Esophagus muscularis mucosa (tissue), 4 donors: ENCODE measurements at regions not wholly inside any gene's neighbourhood (a gene's known extent, or its start where the extent isn't known, plus 50 kb on each side); places are given as distances from the start of the nearest gene placed in this dataset.

ENCODE experiments used
- DNase-seq: peaks from one replicate; pipeline ENCODE4 v3.0.0-alpha.2; 2017; ENCODE audit errors: extremely low spot score
- H3K27ac ChIP-seq, 4 donors: fragments of 200-600 bp; sonication (generic); replicated peaks in 1 of 4; 1 replicate in 3 of 4; 2 replicates in 1 of 4; pipeline ENCODE4 v1.5.1; 2016 to 2019; ENCODE audit warnings: mild to moderate bottlenecking in 1 of 4
- H3K27me3 ChIP-seq, 4 donors: fragments of 200-600 bp; sonication (generic); one replicate each; pipeline versions ENCODE4 v1.5.1 to v1.6.0; 2016 to 2019
- H3K36me3 ChIP-seq, 4 donors: fragments of 200-600 bp; sonication (generic); one replicate each; pipeline ENCODE4 v1.5.1; 2016 to 2019
- H3K4me1 ChIP-seq, 4 donors: fragments of 200-600 bp; sonication (generic); one replicate each; pipeline ENCODE4 v1.5.1; 2016 to 2019
- H3K4me3 ChIP-seq, 4 donors: fragments of 200-600 bp; sonication (generic); 1 replicate in 2 of 4; 2 replicates in 2 of 4; pipeline ENCODE4 v1.5.1; 2016 to 2019; ENCODE audit warnings: mild to moderate bottlenecking in 4 of 4, moderate library complexity in 1 of 4
- H3K9me3 ChIP-seq, 4 donors: fragments of 200-600 bp; sonication (generic); 1 replicate in 3 of 4; 2 replicates in 1 of 4; pipeline ENCODE4 v1.5.1; 2016 to 2019
- EP300 ChIP-seq: sonication (generic); formaldehyde crosslinking; IDR thresholded peaks from one replicate; pipeline ENCODE4 v1.6.1; 2017; ENCODE audit warnings: antibody characterized with exemption
- POLR2A ChIP-seq: fragments of 450-650 bp; IDR thresholded peaks from one replicate; pipeline ENCODE4 v1.6.1; 2017; ENCODE audit warnings: antibody characterized with exemption, moderate library complexity, mild to moderate bottlenecking, low read depth
- POLR2AphosphoS5 ChIP-seq, 2 donors: sonication (generic); formaldehyde crosslinking; IDR thresholded peaks; one replicate each; pipeline ENCODE4 v1.6.1; 2017; ENCODE audit warnings: antibody characterized with exemption in 2 of 2
- WGBS: methylation state at CpG from one replicate; pipeline ENCODE4 v1.1.5; 2018; 5-methylcytosine and 5-hydroxymethylcytosine counted together
- intact Hi-C: fragments of 100-400 bp; cut with DNase I; formaldehyde crosslinking; loops from one replicate; pipeline ENCODE4 v1.15.1; 2023
- TF ChIP-seq, protein P1 (sequence below), 3 experiments: fragments of 200-600 bp in 2 of 3; fragments of 450-650 bp in 1 of 3; sonication (generic) in 2 of 3; IDR thresholded peaks; one replicate each; pipeline ENCODE4 v1.5.1; 2017 to 2019; ENCODE audit warnings: antibody characterized with exemption in 3 of 3, mild to moderate bottlenecking in 2 of 3, moderate library complexity in 1 of 3

DNA sequence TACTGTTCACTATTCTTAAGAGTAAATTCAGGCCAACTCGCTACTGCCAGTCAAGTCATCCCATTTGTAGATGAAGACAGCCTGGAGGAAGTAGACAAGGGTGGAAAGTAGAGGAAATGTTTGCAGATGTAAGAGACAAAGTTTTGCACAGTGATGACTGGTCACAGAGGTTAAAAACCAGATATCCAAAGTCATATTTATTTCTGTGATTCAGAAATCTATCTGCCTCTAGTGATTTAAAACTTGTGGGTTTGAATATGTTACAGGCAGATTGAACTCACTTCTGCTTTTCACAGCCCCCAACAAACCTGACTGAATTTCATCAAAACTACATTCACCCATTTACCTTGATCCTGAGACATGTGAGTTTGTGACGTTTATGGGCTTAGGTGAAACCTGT lies 484.7 kb upstream of the C1orf87 start:
- TF ChIP-seq POLR2AphosphoS5 (IDR thresholded peaks at IDR 0.05) = no peak
- WGBS = 80% methylated on average over 2 of the region's 2 CpGs
- Histone ChIP-seq H3K36me3 (no peaks in the 10 kb centered on the region), H3K27ac (no peak overlapping the region), H3K27me3 (no peaks in the 10 kb centered on the region), H3K4me1 (no peaks in the 10 kb centered on the region), H3K4me3 (no peak overlapping the region), H3K9me3 (no peaks in the 10 kb centered on the region)
- intact Hi-C loops = no loop called here
- no peak for DNase-seq

DNA sequence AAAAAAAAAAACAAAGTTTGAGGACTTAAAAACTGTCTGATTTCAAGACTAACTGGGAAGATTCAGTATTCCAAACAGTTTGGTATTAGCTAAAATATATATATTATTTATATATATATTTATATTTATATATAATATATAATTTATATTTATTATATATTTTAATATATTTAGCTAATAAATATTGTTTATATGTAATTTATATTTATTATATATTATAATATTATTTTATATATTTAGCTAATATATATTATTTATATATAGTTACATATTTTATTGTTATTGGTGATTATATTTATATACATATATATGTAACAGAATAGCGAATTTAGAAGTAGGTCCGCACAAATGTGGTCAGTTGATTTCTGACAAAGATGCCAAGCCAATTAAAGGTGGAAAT lies 480.2 kb upstream of the C1orf87 start:
- Histone ChIP-seq H3K27ac (no peak overlapping the region), H3K36me3 (no peaks in the 10 kb centered on the region), H3K4me1 (no peaks in the 10 kb centered on the region), H3K27me3 (no peaks in the 10 kb centered on the region), H3K4me3 (no peak overlapping the region), H3K9me3 (no peaks in the 10 kb centered on the region)
- TF ChIP-seq, protein P1, sequence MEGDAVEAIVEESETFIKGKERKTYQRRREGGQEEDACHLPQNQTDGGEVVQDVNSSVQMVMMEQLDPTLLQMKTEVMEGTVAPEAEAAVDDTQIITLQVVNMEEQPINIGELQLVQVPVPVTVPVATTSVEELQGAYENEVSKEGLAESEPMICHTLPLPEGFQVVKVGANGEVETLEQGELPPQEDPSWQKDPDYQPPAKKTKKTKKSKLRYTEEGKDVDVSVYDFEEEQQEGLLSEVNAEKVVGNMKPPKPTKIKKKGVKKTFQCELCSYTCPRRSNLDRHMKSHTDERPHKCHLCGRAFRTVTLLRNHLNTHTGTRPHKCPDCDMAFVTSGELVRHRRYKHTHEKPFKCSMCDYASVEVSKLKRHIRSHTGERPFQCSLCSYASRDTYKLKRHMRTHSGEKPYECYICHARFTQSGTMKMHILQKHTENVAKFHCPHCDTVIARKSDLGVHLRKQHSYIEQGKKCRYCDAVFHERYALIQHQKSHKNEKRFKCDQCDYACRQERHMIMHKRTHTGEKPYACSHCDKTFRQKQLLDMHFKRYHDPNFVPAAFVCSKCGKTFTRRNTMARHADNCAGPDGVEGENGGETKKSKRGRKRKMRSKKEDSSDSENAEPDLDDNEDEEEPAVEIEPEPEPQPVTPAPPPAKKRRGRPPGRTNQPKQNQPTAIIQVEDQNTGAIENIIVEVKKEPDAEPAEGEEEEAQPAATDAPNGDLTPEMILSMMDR (IDR thresholded peaks at IDR 0.05) = no peak
- TF ChIP-seq POLR2AphosphoS5 (IDR thresholded peaks at IDR 0.05) (no peak), EP300 (no peak), POLR2A (no peak)
- no peak for DNase-seq
- WGBS = 95% methylated on average over 2 of the region's 2 CpGs
- intact Hi-C loops = no loop called here

DNA sequence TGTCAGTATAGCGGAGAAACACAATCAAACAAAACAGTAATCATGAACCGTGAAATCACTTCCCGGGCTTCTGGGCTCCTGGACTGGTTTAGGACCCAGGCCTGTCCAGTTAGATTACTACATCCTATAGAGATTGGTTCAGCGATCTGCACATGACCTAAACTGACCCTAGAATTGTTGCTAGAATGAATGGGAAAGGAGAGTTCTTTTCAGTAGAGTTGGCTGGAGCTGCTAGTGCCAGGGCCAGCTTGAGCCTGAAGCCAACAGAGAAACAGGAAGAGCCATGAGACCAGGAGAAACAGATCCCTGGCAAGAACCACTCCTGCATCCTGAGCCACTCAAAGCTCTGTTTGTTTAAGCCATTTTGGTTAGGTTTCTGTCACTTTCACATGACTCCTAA lies 474.3 kb upstream of the C1orf87 start:
- Histone ChIP-seq H3K27ac (no peak overlapping the region), H3K4me3 (no peak overlapping the region), H3K4me1 (peaks cover 0 to 25% (median 23%) of the 10 kb centered on the region in 4 donors), H3K27me3 (no peaks in the 10 kb centered on the region), H3K9me3 (no peaks in the 10 kb centered on the region), H3K36me3 (no peaks in the 10 kb centered on the region)
- DNase-seq = no peak
- 59% methylated on average over 4 of the region's 4 CpGs for WGBS
- intact Hi-C loops = no loop called here
- TF ChIP-seq EP300 = no peak
- TF ChIP-seq POLR2AphosphoS5 (IDR thresholded peaks at IDR 0.05) = no peak
- TF ChIP-seq, protein P1 (IDR thresholded peaks at IDR 0.05) = no peak
- no peak for TF ChIP-seq POLR2A

DNA sequence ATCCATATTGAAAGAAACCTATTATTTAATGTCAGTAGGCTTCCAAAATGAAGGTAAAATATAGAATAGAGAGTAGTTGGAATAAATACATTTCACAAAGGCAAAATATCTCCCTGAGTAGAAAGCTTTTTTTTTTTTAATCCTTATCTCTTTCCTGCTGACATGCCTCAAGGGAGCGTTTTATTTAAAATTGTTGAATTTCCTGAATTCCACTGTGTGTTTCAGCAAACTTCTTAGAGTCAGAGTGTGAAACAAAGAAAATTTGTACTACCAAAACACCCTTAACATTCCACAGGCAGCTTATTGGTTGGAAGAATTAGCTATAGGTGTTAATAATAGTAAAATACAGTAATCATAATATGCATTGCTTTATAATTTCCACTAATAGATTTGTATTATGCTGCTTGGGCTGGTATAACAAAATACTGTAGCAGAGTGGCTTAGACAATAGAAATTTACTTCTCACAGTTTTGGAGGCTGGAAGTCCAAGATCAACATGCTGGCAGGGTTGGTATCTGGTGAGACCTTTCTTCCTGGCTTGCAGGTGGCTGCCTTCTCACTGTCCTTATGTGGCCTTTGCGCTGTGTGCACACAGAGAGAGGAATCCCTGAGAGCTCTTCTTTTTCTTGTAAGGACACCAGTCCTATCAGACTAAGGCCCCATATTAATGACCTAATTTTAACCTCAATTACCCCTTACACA lies 468.4 kb upstream of the C1orf87 start:
- no peaks in the 10 kb centered on the region for H3K36me3 ChIP-seq
- intact Hi-C loops = no loop called here
- no peak for DNase-seq
- TF ChIP-seq POLR2AphosphoS5 (IDR thresholded peaks at IDR 0.05) (no peak), EP300 (no peak), POLR2A (no peak)
- TF ChIP-seq, protein P1 (IDR thresholded peaks at IDR 0.05) = no peak
- H3K9me3 ChIP-seq = peaks cover 0 to 14% (median 10%) of the 10 kb centered on the region in 4 donors
- H3K4me1 ChIP-seq = peaks cover 0 to 15% (median 12%) of the 10 kb centered on the region in 4 donors
- no peaks in the 10 kb centered on the region for H3K27me3 ChIP-seq
- 74% methylated on average over 2 of the region's 2 CpGs for WGBS
- H3K27ac ChIP-seq = no peak overlapping the region
- H3K4me3 ChIP-seq = no peak overlapping the region

DNA sequence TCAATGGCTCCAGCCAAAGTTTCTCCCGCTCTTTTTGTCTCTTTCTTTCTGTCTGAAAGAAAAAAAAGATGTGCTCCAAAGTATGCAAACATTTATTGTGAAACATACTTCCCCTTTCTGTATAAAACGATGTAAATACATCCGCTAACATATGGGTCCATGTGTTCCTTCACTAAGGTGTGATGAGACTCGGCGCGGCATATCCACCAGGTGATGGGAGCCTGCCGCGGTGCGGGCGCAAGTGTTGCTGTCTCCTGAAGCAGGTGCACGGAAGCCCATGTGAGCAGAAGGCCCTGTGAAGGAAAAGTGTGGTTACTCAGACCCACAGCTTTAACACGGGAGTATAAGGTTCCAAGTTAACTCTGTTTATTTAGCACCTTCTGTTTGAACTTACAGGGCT lies 466.6 kb upstream of the C1orf87 start:
- TF ChIP-seq POLR2AphosphoS5 (IDR thresholded peaks at IDR 0.05) (no peak), EP300 (no peak), POLR2A (no peak)
- TF ChIP-seq, protein P1 (IDR thresholded peaks at IDR 0.05) = no peak
- Histone ChIP-seq H3K27me3 (no peaks in the 10 kb centered on the region), H3K4me1 (peaks cover 0 to 2% (median 0%) of the 10 kb centered on the region in 4 donors), H3K4me3 (no peak overlapping the region), H3K9me3 (peaks cover 0 to 14% (median 10%) of the 10 kb centered on the region in 4 donors), H3K36me3 (no peaks in the 10 kb centered on the region), H3K27ac (no peak overlapping the region)
- intact Hi-C loops = no loop called here
- no peak for DNase-seq
- WGBS = 86% methylated on average over 8 of the region's 12 CpGs
